Mucosa of descending colon (tissue), 3 donors: ENCODE measurements at regions not wholly inside any gene's neighbourhood (a gene's known extent, or its start where the extent isn't known, plus 50 kb on each side); places are given as distances from the start of the nearest gene placed in this dataset.
"Not testable (repeated sequence)": the region's sequence is repeated elsewhere in the genome, so short reads cannot be mapped to it uniquely, and the experiment has no call there.

Source experiments
- ATAC-seq: fragments of 200-7000 bp; cut with Tn5 transposase; one replicate; pipeline ENCODE4 v1.9.1; 2020; ENCODE audit warnings: mild to moderate bottlenecking, moderate library complexity
- DNase-seq, 3 donors: peaks; one replicate each; pipeline ENCODE4 v3.0.0-alpha.2; 2020
- H3K36me3 ChIP-seq: fragments of 200-600 bp; one replicate; pipeline ENCODE4 v1.8.0; 2021; ENCODE audit warnings: low read depth, mild to moderate bottlenecking
- H3K4me1 ChIP-seq: fragments of 200-600 bp; one replicate; pipeline ENCODE4 v1.8.0; 2021; ENCODE audit warnings: low read depth, mild to moderate bottlenecking
- H3K4me3 ChIP-seq: fragments of 200-600 bp; one replicate; pipeline ENCODE4 v1.8.0; 2021; ENCODE audit warnings: mild to moderate bottlenecking
- H3K9me3 ChIP-seq: fragments of 200-600 bp; one replicate; pipeline ENCODE4 v1.8.0; 2021; ENCODE audit warnings: mild to moderate bottlenecking
- intact Hi-C, 2 donors: fragments of 100-400 bp; cut with DNase I in 1 of 2; cut with micrococcal nuclease in 1 of 2; formaldehyde crosslinking; loops; one replicate each; pipeline versions ENCODE4 v1.11.0 to v1.11.1; 2022; cut with DNase I, micrococcal nuclease
- TF ChIP-seq, protein P1 (sequence below): fragments of 200-600 bp; IDR thresholded peaks from one replicate; pipeline ENCODE4 v1.8.0; 2022; ENCODE audit warnings: antibody characterized with exemption, mild to moderate bottlenecking
- donor health status: DM: no; HTN: no; CAD: no; lungs with moderate emphysema.
- donor health status: DM: no; HTN: no; CAD: no.
- donor health status: DM: no; HTN: yes; CAD: no.

DNA sequence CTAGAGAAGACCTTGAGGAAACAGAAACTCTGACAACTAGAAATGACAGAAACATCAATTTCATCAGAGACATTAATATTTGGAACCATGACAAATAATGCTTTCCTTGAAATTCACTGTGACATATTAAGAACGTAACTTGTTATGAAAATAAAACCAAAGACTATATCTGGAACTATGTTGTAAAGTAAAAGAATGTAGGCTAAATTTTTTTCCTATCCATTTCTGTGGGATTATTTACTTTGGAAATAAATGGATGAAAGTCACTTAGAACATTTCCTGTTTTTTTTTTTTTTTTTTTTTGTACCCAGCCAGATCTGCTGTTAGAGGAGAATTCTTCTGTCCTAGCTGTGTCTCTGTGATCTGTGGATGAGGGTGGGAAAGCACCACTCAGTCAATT lies 255.9 kb downstream of the SPRY1 start:
- TF ChIP-seq, protein P1, sequence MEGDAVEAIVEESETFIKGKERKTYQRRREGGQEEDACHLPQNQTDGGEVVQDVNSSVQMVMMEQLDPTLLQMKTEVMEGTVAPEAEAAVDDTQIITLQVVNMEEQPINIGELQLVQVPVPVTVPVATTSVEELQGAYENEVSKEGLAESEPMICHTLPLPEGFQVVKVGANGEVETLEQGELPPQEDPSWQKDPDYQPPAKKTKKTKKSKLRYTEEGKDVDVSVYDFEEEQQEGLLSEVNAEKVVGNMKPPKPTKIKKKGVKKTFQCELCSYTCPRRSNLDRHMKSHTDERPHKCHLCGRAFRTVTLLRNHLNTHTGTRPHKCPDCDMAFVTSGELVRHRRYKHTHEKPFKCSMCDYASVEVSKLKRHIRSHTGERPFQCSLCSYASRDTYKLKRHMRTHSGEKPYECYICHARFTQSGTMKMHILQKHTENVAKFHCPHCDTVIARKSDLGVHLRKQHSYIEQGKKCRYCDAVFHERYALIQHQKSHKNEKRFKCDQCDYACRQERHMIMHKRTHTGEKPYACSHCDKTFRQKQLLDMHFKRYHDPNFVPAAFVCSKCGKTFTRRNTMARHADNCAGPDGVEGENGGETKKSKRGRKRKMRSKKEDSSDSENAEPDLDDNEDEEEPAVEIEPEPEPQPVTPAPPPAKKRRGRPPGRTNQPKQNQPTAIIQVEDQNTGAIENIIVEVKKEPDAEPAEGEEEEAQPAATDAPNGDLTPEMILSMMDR: no peak
- ATAC-seq: no peak
- no peak for DNase-seq
- Histone ChIP-seq H3K4me3 (no peak overlapping the region), H3K9me3 (peaks cover 8% of the 10 kb centered on the region), H3K36me3 (no peaks in the 10 kb centered on the region), H3K4me1 (peaks cover 7% of the 10 kb centered on the region)
- intact Hi-C loops: loop anchor here (5.0 to 10.0 kb wide), 2 partner anchors 250 to 258 kb away; partner anchors contain the start of gene SPRY1 (in 1 of the 2)

DNA sequence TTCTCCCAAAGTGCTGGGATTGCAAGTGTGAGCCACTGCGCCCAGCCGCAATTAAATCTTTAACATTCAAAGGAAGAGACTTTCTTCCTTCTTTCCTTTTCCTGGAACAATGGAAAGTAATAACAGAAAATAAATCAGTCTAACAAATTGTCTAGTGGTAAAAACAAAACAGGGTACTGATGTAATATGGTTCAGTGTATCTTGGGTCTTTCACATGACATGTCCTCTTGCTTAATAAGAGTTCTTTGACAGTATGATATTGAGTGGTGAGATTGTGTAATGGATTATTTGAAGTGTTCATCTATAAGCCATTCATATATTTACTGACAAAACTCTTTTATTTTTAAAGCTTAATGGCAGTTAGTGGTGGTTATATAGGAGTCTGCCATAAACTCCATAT lies 256.6 kb downstream of the SPRY1 start:
- DNase-seq: no peak
- TF ChIP-seq, protein P1: no peak
- no peaks in the 10 kb centered on the region for H3K36me3 ChIP-seq
- H3K4me3 ChIP-seq: no peak overlapping the region
- H3K4me1 ChIP-seq: peaks cover 7% of the 10 kb centered on the region
- ATAC-seq: no peak
- intact Hi-C loops: loop anchor here (5.0 to 10.0 kb wide), 2 partner anchors 251 to 258 kb away; partner anchors contain the start of gene SPRY1 (in 1 of the 2)
- peaks cover 8% of the 10 kb centered on the region for H3K9me3 ChIP-seq

DNA sequence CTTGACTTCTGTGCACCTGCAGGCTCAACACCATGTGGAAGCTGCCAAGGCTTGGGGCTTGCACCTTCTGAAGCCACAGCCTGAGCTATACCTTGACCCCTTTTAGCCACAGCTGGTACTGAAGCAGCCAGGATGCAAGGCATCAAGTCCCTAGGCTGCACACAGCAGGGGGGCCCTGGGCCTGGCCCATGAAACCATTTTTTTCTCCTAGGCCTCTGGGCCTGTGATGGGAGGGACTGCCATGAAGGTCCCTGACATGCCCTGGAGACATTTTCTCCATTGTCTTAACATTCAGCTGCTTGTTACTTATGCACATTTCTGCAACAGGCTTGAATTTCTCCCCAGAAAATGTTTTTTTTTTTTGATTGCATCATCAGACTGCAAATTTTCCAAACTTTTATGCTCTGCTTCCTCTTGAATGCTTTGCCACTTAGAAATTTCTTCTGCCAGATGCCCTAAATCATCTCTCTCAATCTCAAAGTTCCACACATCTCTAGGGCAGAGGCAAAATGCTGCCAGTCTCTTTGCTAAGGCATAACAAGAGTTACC lies 260.2 kb downstream of the SPRY1 start:
- H3K4me3 ChIP-seq, H3K4me1 ChIP-seq, H3K9me3 ChIP-seq, ATAC-seq, DNase-seq, H3K36me3 ChIP-seq: not testable (repeated sequence)
- intact Hi-C loops: loop anchor here in 1 of 2 donors (10.0 kb wide), 1 partner anchor 262 kb away; the partner anchor contains the start of gene SPRY1

DNA sequence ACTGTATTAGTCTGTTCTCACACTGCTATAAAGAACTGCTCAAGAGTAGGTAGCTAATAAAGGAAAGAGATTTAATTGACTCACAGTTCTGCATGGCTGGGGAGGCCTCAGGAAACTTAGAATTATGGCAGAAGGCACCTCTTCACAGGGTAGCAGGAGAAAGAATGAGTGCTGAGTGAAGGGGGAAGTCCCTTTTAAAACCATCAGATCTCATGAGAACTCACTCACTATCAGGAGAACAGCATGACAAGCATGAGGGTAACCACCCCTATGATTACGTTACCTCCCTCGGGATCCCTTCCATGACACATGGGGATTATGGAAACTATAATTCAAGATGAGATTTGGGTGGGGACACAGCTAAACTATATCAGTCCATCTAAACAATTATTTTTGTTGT lies 261.0 kb downstream of the SPRY1 start:
- not testable (repeated sequence) for ATAC-seq, H3K4me1 ChIP-seq, DNase-seq, H3K36me3 ChIP-seq, H3K9me3 ChIP-seq, H3K4me3 ChIP-seq
- intact Hi-C loops: loop anchor here in 1 of 2 donors (10.0 kb wide), 1 partner anchor 263 kb away; the partner anchor contains the start of gene SPRY1

DNA sequence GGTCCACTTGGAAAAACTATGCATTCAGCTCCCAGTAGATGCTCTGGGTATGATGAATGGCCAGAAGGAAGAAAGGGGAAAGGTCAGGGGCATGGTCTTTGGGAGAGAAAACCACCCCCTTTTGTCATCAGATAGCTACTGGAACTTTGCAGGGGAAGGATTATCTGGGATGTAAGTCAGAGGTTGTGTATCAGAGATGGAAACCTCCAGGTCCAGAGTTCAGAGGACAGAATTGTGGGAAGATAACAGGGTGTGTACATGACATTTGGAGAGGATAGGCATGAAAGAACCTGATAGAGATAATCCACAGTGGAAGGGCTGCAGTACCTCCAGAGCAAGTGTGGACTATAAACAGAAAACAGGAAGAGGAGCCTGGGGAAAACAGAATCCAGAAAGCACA lies 262.7 kb downstream of the SPRY1 start:
- peak; percentile 52 for ATAC-seq
- DNase-seq: no peak

DNA sequence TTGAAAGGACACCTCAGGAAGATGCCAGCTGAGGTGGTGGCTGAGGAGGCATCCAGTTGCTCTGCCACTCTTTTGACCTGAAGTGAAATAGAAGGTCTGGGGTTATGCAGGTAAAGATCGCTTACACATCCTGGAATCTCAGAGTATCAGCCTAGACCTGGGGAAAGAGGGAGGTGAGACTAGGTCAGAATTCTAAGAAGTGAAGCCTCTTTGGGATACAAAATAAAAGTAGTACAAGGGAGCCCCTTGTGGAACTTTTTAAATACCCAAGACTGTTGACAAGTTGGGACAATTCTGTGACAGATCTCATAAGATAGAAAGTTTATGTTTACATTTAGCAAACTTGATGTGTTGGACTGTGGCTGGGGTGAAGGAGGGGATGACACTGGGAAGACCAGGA lies 263.1 kb downstream of the SPRY1 start:
- H3K36me3 ChIP-seq: no peaks in the 10 kb centered on the region
- peaks cover 8% of the 10 kb centered on the region for H3K9me3 ChIP-seq
- peak; percentile 70 for ATAC-seq
- DNase-seq: no peak
- no peak overlapping the region for H3K4me3 ChIP-seq
- TF ChIP-seq, protein P1: no peak
- intact Hi-C loops: loop anchor here in 1 of 2 donors (10.0 kb wide), 1 partner anchor 265 kb away; the partner anchor contains the start of gene SPRY1
- no peaks in the 10 kb centered on the region for H3K4me1 ChIP-seq

More for the DNA sequence above, 262.7 kb downstream of the SPRY1 start:
- Histone ChIP-seq H3K36me3 (no peaks in the 10 kb centered on the region), H3K4me3 (no peak overlapping the region), H3K9me3 (peaks cover 8% of the 10 kb centered on the region), H3K4me1 (no peaks in the 10 kb centered on the region)
- intact Hi-C loops: loop anchor here in 1 of 2 donors (10.0 kb wide), 1 partner anchor 264 kb away; the partner anchor contains the start of gene SPRY1
- TF ChIP-seq, protein P1: no peak
